ENCODE measurements at regions not wholly inside any gene's neighbourhood (a gene's known extent, or its start where the extent isn't known, plus 50 kb on each side); places are given as distances from the start of the nearest gene placed in this dataset.

DNA sequence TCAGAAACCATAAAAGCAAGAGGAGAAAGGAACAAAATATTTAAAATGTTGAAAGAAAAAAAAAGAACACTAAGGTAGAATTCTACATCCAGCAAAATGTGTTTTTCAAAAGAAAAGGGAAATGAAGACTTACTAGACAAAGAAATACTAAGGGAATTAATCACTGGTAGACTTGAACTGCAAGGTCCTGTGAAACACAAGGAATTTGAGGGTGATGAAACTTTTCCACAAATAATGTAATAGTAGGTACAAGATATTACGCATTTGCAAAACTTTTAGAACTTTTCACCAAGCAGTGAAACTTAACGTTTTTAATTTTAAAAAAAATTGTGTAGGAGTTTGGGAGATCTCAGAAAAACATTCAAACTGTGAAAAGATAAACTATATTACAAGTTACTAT lies 180.3 kb upstream of the MAGEB16 start:
- Histone ChIP-seq H3K4me2 (ENCODE audit: low read length) (no peak overlapping the region), H3K9me2 (ENCODE audit: insufficient read depth, low read length) (no peaks in the 10 kb centered on the region), H3K27me3 (ENCODE audit: insufficient read depth, low read depth, low read length) (no peaks in the 10 kb centered on the region), H3K4me3 (ENCODE audit: low read length) (no peak overlapping the region), H3K9ac (ENCODE audit: low read length) (no peak overlapping the region), H4K20me1 (ENCODE audit: insufficient read depth) (no peaks in the 10 kb centered on the region), H3K27ac (ENCODE audit: low read length) (no peak overlapping the region), H3K79me2 (replicated peaks; ENCODE audit: insufficient read depth, low read length) (no peaks in the 10 kb centered on the region), H3F3A (ENCODE audit: insufficient read depth, low read length, poor library complexity, severe bottlenecking) (no peaks in the 10 kb centered on the region), H2AFZ (ENCODE audit: low read depth, low read length) (no peak overlapping the region), H3K36me3 (ENCODE audit: insufficient read depth, low read length) (no peaks in the 10 kb centered on the region), H3K9me3 (ENCODE audit: low read length) (no peaks in the 10 kb centered on the region)
- TF ChIP-seq RAD21 (conservative IDR thresholded peaks at IDR 0.05) (no peak), POLR2AphosphoS5 (IDR thresholded peaks at IDR 0.05) (no peak), MXI1 (conservative IDR thresholded peaks at IDR 0.05; ENCODE audit: poor library complexity, severe bottlenecking) (no peak), TAF1 (IDR thresholded peaks at IDR 0.05; ENCODE audit: low read depth) (no peak), EP300 (conservative IDR thresholded peaks at IDR 0.05; ENCODE audit: poor library complexity, severe bottlenecking) (no peak), EZH2 (IDR thresholded peaks at IDR 0.05; ENCODE audit: borderline replicate concordance, insufficient read depth, low read length, poor library complexity, severe bottlenecking) (no peak), SMC3 (conservative IDR thresholded peaks at IDR 0.05; ENCODE audit: poor library complexity) (no peak)
- TF ChIP-seq, protein P1, sequence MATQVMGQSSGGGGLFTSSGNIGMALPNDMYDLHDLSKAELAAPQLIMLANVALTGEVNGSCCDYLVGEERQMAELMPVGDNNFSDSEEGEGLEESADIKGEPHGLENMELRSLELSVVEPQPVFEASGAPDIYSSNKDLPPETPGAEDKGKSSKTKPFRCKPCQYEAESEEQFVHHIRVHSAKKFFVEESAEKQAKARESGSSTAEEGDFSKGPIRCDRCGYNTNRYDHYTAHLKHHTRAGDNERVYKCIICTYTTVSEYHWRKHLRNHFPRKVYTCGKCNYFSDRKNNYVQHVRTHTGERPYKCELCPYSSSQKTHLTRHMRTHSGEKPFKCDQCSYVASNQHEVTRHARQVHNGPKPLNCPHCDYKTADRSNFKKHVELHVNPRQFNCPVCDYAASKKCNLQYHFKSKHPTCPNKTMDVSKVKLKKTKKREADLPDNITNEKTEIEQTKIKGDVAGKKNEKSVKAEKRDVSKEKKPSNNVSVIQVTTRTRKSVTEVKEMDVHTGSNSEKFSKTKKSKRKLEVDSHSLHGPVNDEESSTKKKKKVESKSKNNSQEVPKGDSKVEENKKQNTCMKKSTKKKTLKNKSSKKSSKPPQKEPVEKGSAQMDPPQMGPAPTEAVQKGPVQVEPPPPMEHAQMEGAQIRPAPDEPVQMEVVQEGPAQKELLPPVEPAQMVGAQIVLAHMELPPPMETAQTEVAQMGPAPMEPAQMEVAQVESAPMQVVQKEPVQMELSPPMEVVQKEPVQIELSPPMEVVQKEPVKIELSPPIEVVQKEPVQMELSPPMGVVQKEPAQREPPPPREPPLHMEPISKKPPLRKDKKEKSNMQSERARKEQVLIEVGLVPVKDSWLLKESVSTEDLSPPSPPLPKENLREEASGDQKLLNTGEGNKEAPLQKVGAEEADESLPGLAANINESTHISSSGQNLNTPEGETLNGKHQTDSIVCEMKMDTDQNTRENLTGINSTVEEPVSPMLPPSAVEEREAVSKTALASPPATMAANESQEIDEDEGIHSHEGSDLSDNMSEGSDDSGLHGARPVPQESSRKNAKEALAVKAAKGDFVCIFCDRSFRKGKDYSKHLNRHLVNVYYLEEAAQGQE (IDR thresholded peaks at IDR 0.05; ENCODE audit: borderline replicate concordance), result no peak
- TF ChIP-seq, protein P2, sequence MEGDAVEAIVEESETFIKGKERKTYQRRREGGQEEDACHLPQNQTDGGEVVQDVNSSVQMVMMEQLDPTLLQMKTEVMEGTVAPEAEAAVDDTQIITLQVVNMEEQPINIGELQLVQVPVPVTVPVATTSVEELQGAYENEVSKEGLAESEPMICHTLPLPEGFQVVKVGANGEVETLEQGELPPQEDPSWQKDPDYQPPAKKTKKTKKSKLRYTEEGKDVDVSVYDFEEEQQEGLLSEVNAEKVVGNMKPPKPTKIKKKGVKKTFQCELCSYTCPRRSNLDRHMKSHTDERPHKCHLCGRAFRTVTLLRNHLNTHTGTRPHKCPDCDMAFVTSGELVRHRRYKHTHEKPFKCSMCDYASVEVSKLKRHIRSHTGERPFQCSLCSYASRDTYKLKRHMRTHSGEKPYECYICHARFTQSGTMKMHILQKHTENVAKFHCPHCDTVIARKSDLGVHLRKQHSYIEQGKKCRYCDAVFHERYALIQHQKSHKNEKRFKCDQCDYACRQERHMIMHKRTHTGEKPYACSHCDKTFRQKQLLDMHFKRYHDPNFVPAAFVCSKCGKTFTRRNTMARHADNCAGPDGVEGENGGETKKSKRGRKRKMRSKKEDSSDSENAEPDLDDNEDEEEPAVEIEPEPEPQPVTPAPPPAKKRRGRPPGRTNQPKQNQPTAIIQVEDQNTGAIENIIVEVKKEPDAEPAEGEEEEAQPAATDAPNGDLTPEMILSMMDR (IDR thresholded peaks at IDR 0.05; ENCODE audit: poor library complexity, severe bottlenecking), result no peak

DNA sequence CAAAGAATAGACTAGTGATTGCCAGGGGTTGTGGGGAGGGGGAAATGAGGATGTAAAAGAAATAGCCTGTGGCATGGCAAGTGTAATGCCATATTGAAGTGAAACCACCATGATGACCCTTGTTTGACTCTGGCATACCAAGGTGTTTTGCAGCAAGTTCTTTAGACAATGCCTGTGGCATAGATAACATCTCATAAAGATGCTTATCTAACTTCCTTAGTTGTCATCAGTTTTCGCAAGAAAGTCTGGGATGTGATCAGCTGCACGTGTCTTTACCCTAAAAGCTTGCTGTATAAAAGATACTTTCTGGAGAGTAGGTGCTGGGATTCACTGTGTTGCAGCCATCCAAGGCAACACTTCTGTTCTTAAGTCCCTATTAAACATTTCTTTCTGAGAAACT lies 176.1 kb upstream of the MAGEB16 start:
- H2AFZ ChIP-seq (ENCODE audit: low read depth, low read length), result no peak overlapping the region
- no peaks in the 10 kb centered on the region for H3K27me3 ChIP-seq (ENCODE audit: insufficient read depth, low read depth, low read length)
- no peaks in the 10 kb centered on the region for H3K9me2 ChIP-seq (ENCODE audit: insufficient read depth, low read length)
- H3K36me3 ChIP-seq (ENCODE audit: insufficient read depth, low read length), result no peaks in the 10 kb centered on the region
- no peak for TF ChIP-seq POLR2AphosphoS5 (IDR thresholded peaks at IDR 0.05)
- TF ChIP-seq, protein P2 (IDR thresholded peaks at IDR 0.05; ENCODE audit: poor library complexity, severe bottlenecking), result no peak
- no peak for TF ChIP-seq EP300 (conservative IDR thresholded peaks at IDR 0.05; ENCODE audit: poor library complexity, severe bottlenecking)
- TF ChIP-seq TAF1 (IDR thresholded peaks at IDR 0.05; ENCODE audit: low read depth), result no peak
- TF ChIP-seq, protein P1 (IDR thresholded peaks at IDR 0.05; ENCODE audit: borderline replicate concordance), result no peak
- TF ChIP-seq RAD21 (conservative IDR thresholded peaks at IDR 0.05), result no peak
- no peak overlapping the region for H3K4me2 ChIP-seq (ENCODE audit: low read length)
- H3K4me3 ChIP-seq (ENCODE audit: low read length), result no peak overlapping the region
- no peaks in the 10 kb centered on the region for H3K9me3 ChIP-seq (ENCODE audit: low read length)
- no peaks in the 10 kb centered on the region for H3F3A ChIP-seq (ENCODE audit: insufficient read depth, low read length, poor library complexity, severe bottlenecking)
- H4K20me1 ChIP-seq (ENCODE audit: insufficient read depth), result no peaks in the 10 kb centered on the region
- no peaks in the 10 kb centered on the region for H3K79me2 ChIP-seq (replicated peaks; ENCODE audit: insufficient read depth, low read length)
- no peak overlapping the region for H3K9ac ChIP-seq (ENCODE audit: low read length)
- no peak overlapping the region for H3K27ac ChIP-seq (ENCODE audit: low read length)

All from neural cell (in vitro differentiated cells).